ENCODE measurements at regions not wholly inside any gene's neighbourhood (a gene's known extent, or its start where the extent isn't known, plus 50 kb on each side); places are given as distances from the start of the nearest gene placed in this dataset.
A peak's percentile ranks its signal among the peaks of the same experiment; 100 is the strongest.

DNA sequence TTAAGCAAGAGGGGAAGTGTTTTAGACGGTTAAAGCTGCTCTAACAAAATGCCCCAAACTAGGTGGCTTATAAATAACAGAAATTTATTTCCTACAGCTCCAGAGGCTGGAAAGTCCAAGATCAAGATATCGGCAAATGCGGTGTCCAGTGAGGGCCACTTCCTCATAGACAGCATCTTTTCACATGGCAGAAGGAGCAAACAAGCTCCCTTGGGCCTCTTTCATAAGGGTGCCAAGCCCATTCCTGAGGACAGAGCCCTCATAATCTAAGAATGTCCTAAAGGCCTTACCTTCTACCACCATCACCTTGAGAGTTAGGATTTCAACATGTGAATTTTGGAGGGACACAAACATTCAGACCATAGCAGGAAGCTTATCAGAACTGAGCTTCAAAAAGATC, 57.3 kb upstream of the PPP1CB start:
- DNase-seq, result no peak

- DNase-seq, result peak in 7 of 14 donors; percentile 6 to 51 (median 17)
Measured at GRCh38 chr2:28695245-28695647, 56.4 kb upstream of the PPP1CB start.

DNA sequence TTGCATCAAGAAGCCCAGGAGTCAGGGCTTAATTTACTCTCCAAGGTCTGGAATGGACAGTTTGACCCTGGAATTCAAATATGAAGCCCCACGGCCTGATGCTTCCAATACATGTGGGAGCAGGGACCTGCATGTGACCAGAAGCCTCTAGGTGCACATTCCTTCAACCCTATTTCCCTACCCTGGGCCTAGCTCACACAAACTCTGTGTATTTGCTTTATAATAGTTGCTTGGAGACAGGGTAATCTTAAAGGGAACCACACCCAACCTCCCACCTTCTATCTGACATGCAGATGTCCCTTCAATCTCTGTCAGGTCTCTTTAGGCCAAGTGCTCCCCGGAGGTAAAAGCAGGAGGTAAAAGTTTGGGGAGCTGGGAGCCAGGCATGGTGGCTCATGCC, 55.4 kb upstream of the PPP1CB start:
- no peak for DNase-seq

- DNase-seq, result no peak
Measured at GRCh38 chr2:28697602-28698149, 54.0 kb upstream of the PPP1CB start.

GRCh38 chr2:28698545-28698944, 53.1 kb upstream of the PPP1CB start:
- DNase-seq, result no peak

Data from C1 segment of cervical spinal cord (tissue), 14 donors.